ENCODE measurements at regions not wholly inside any gene's neighbourhood (a gene's known extent, or its start where the extent isn't known, plus 50 kb on each side); places are given as distances from the start of the nearest gene placed in this dataset.
A peak's percentile ranks its signal among the peaks of the same experiment; 100 is the strongest.

DNA sequence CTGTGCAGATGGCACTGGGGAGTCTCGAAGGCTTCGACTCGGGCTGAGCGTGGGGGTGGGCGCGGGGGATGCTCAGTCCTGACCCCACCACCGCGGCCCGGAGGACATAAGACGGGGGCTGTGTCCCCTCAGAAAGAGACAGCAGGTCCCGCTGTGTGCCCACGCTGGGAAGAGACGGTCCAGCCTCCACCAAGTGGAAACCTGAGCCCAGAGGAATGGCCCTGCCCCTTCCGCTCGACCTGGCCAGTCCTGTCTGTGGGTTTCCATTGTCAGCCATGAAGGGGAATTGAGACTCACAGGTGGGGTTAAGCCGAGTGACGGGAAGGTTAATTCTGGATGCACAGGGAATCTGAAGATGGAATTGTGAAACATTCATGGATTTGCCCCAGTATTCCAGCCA, 442.7 kb downstream of the PREX1 start:
- Histone ChIP-seq H3K79me2 (ENCODE audit: low read length) (no peaks in the 10 kb centered on the region), H2AFZ (ENCODE audit: low read depth, low read length) (no peak overlapping the region), H4K20me1 (ENCODE audit: insufficient read depth, low read length) (no peaks in the 10 kb centered on the region), H3K9me3 (ENCODE audit: insufficient read depth, low read length) (0 out of 2 replicates have a peak, but pooled peaks cover 2% of the 10 kb centered on the region), H3K4me2 (ENCODE audit: low read length) (no peak overlapping the region), H3K9ac (ENCODE audit: low read length) (no peak overlapping the region), H3K36me3 (replicated peaks; ENCODE audit: low read depth, low read length) (no peaks in the 10 kb centered on the region), H3K4me1 (ENCODE audit: low read length) (peaks cover 17% of the 10 kb centered on the region), H3K4me3 (ENCODE audit: low read length) (no peak overlapping the region), H3K27me3 (ENCODE audit: low read depth, low read length) (peaks cover 9% of the 10 kb centered on the region), H3K27ac (ENCODE audit: low read length) (no peak overlapping the region)
- no peak for TF ChIP-seq EZH2phosphoT487 (IDR thresholded peaks at IDR 0.05; ENCODE audit: low read depth)
- TF ChIP-seq, protein P1, sequence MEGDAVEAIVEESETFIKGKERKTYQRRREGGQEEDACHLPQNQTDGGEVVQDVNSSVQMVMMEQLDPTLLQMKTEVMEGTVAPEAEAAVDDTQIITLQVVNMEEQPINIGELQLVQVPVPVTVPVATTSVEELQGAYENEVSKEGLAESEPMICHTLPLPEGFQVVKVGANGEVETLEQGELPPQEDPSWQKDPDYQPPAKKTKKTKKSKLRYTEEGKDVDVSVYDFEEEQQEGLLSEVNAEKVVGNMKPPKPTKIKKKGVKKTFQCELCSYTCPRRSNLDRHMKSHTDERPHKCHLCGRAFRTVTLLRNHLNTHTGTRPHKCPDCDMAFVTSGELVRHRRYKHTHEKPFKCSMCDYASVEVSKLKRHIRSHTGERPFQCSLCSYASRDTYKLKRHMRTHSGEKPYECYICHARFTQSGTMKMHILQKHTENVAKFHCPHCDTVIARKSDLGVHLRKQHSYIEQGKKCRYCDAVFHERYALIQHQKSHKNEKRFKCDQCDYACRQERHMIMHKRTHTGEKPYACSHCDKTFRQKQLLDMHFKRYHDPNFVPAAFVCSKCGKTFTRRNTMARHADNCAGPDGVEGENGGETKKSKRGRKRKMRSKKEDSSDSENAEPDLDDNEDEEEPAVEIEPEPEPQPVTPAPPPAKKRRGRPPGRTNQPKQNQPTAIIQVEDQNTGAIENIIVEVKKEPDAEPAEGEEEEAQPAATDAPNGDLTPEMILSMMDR (IDR thresholded peaks at IDR 0.05; ENCODE audit: low read depth, low read length): no peak

DNA sequence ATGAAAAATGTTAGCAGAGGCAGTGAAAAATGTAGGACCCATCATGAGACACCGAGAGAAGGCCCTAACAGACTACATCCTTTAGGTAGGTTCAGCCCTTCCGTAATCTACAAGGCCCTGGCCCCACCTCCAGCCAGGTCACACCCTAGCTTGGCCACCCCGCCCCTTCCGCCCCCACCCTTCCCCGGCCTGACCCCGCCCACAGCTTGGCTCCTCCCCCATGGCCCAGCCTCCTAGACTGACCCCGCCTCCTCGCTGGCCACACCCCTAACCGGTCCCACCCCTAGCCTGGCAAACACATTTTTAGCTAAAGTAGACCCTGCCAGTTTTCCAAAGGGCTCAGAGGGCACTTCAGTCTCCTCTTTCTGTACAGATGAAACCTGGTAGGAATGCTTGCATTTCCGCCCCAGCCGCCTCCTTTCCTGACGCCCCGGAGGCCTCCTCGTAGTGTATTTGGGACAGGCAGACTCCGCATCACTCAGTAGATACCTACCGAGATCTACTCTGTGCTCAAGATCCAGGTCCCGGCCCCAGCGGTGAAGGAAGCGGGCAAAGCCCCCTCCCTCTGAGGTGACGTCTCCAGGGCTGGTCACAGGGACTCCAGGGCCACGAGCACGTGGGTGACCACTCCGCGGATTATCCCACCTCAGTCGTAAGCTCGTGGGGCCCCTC, 443.5 kb downstream of the PREX1 start:
- Histone ChIP-seq H3K9ac (ENCODE audit: low read length) (no peak overlapping the region), H4K20me1 (ENCODE audit: insufficient read depth, low read length) (no peaks in the 10 kb centered on the region), H3K36me3 (replicated peaks; ENCODE audit: low read depth, low read length) (no peaks in the 10 kb centered on the region), H3K4me1 (ENCODE audit: low read length) (peaks cover 17% of the 10 kb centered on the region), H3K79me2 (ENCODE audit: low read length) (no peaks in the 10 kb centered on the region), H2AFZ (ENCODE audit: low read depth, low read length) (no peak overlapping the region), H3K9me3 (ENCODE audit: insufficient read depth, low read length) (no peaks in the 10 kb centered on the region), H3K4me2 (ENCODE audit: low read length) (peak overlapping the region; percentile 21), H3K27me3 (ENCODE audit: low read depth, low read length) (peaks cover under 1% of the 10 kb centered on the region; the same call in 1 of the 2 replicates), H3K4me3 (ENCODE audit: low read length) (no peak overlapping the region), H3K27ac (ENCODE audit: low read length) (no peak overlapping the region)
- TF ChIP-seq EZH2phosphoT487 (IDR thresholded peaks at IDR 0.05; ENCODE audit: low read depth): no peak
- TF ChIP-seq, protein P1 (IDR thresholded peaks at IDR 0.05; ENCODE audit: low read depth, low read length): no peak

DNA sequence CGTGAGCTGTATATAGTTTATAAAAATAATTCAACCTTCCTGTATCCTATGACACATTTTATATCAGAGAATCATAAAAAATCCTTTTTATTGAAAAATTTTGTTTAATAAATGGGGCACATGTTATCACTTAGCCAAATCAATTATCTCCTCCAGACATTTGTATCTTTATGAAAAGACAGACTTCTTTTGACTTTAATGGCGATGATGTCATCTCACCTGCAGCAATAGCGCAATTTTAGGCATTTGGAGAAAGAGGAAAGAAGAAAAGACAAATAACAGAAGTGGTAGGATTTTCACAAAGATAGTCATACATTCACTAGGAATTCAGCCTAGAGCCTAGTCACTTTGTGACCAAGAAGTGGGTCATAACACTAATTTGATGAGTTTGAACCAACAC, 444.5 kb downstream of the PREX1 start:
- Histone ChIP-seq H3K4me2 (ENCODE audit: low read length) (peak overlapping the region; percentile 21), H3K4me3 (ENCODE audit: low read length) (no peak overlapping the region), H4K20me1 (ENCODE audit: insufficient read depth, low read length) (no peaks in the 10 kb centered on the region), H3K36me3 (replicated peaks; ENCODE audit: low read depth, low read length) (no peaks in the 10 kb centered on the region), H3K9me3 (ENCODE audit: insufficient read depth, low read length) (no peaks in the 10 kb centered on the region), H3K9ac (ENCODE audit: low read length) (no peak overlapping the region), H2AFZ (ENCODE audit: low read depth, low read length) (no peak overlapping the region), H3K27ac (ENCODE audit: low read length) (no peak overlapping the region), H3K4me1 (ENCODE audit: low read length) (peaks cover 17% of the 10 kb centered on the region), H3K79me2 (ENCODE audit: low read length) (no peaks in the 10 kb centered on the region), H3K27me3 (ENCODE audit: low read depth, low read length) (no peaks in the 10 kb centered on the region)
- TF ChIP-seq, protein P1 (IDR thresholded peaks at IDR 0.05; ENCODE audit: low read depth, low read length): no peak
- TF ChIP-seq EZH2phosphoT487 (IDR thresholded peaks at IDR 0.05; ENCODE audit: low read depth): no peak

DNA sequence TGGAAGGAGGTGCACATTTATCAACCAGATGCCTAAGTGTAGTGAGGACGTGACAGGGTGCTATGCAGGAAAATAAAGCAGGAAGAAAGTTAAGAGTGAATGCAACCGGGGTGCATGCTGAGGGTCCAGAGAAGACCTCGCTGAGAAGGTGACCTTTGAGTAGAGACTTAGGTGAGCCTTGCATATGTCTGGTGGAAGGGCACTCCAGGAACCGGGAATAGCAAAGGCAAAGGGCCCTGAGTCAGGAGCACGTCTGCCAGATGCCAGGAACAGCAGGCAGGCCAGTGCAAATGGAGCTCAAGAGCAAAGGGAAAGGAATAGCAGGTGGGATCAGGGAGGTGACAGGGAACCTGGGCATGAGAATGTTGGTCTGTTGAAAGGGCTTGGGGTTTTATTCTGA, 445.5 kb downstream of the PREX1 start:
- no peak overlapping the region for H3K9ac ChIP-seq (ENCODE audit: low read length)
- H3K4me2 ChIP-seq (ENCODE audit: low read length): no peak overlapping the region
- H2AFZ ChIP-seq (ENCODE audit: low read depth, low read length): no peak overlapping the region

More for the DNA sequence above, 445.5 kb downstream of the PREX1 start:
- no peaks in the 10 kb centered on the region for H3K27me3 ChIP-seq (ENCODE audit: low read depth, low read length)
- H3K4me1 ChIP-seq (ENCODE audit: low read length): peaks cover 17% of the 10 kb centered on the region
- H3K79me2 ChIP-seq (ENCODE audit: low read length): no peaks in the 10 kb centered on the region
- H3K4me3 ChIP-seq (ENCODE audit: low read length): no peak overlapping the region
- no peak overlapping the region for H3K27ac ChIP-seq (ENCODE audit: low read length)
- no peaks in the 10 kb centered on the region for H3K36me3 ChIP-seq (replicated peaks; ENCODE audit: low read depth, low read length)
- no peaks in the 10 kb centered on the region for H4K20me1 ChIP-seq (ENCODE audit: insufficient read depth, low read length)
- TF ChIP-seq, protein P1 (IDR thresholded peaks at IDR 0.05; ENCODE audit: low read depth, low read length): no peak
- no peak for TF ChIP-seq EZH2phosphoT487 (IDR thresholded peaks at IDR 0.05; ENCODE audit: low read depth)
- no peaks in the 10 kb centered on the region for H3K9me3 ChIP-seq (ENCODE audit: insufficient read depth, low read length)
